ENCODE measurements at regions not wholly inside any gene's neighbourhood (a gene's known extent, or its start where the extent isn't known, plus 50 kb on each side); places are given as distances from the start of the nearest gene placed in this dataset.

GRCh38 chr18:45376193-45376592 lies 239.1 kb upstream of the SLC14A2 start:
- TF ChIP-seq USF2 (IDR thresholded peaks at IDR 0.05; ENCODE audit: low read depth, low read length) (no peak), MAZ (IDR thresholded peaks at IDR 0.05; ENCODE audit: borderline replicate concordance, low read depth, low read length) (no peak), CHD1 (IDR thresholded peaks at IDR 0.05; ENCODE audit: low read depth, low read length) (no peak)
- ChIA-PET POLR2A (ENCODE audit: unreplicated experiment) (no interaction called here), CTCF (no interaction called here)
- Histone ChIP-seq H3K23ac (ENCODE audit: low read depth, low read length) (no peak overlapping the region), H2BK5ac (ENCODE audit: low read depth, low read length, poor library complexity, severe bottlenecking) (no peak overlapping the region), H3K36me3 (ENCODE audit: control insufficient read depth, insufficient read depth, low read length) (no peaks in the 10 kb centered on the region), H3K79me1 (ENCODE audit: low read depth in 1 of 2, low read length in 2 of 2) (no peaks in the 10 kb centered on the region), H4K8ac (ENCODE audit: low read depth in 2 of 2, low read length in 2 of 2) (no peak overlapping the region), H2BK20ac (ENCODE audit: low read depth, low read length) (no peak overlapping the region), H4K91ac (ENCODE audit: insufficient read depth, low read depth, low read length) (no peak overlapping the region), H3K14ac (replicated peaks; ENCODE audit: low read depth, low read length) (no peak overlapping the region), H3K27me3 (ENCODE audit: control insufficient read depth, insufficient read depth, low read length) (no peaks in the 10 kb centered on the region), H2AFZ (replicated peaks; ENCODE audit: low read length, poor library complexity) (no peak overlapping the region), H3K4me1 (ENCODE audit: control insufficient read depth, insufficient read depth, low read length) (no peaks in the 10 kb centered on the region), H2BK120ac (ENCODE audit: low read depth, low read length) (no peak overlapping the region), H3K4ac (ENCODE audit: low read depth, low read length) (no peak overlapping the region), H2BK15ac (ENCODE audit: low read depth, low read length) (no peak overlapping the region), H3K9me3 (ENCODE audit: control insufficient read depth, insufficient read depth, low read length) (no peaks in the 10 kb centered on the region), H3K56ac (ENCODE audit: extremely low read depth, insufficient read depth, low read length) (no peak overlapping the region), H4K20me1 (ENCODE audit: insufficient read depth, low read length) (no peaks in the 10 kb centered on the region), H3K4me2 (ENCODE audit: low read depth, low read length) (no peak overlapping the region), H2AK9ac (replicated peaks; ENCODE audit: low read depth, low read length, poor library complexity) (no peak overlapping the region), H3K4me3 (ENCODE audit: insufficient read depth, low read depth, low read length) (no peak overlapping the region), H3K18ac (ENCODE audit: low read depth, low read length) (no peak overlapping the region), H2AK5ac (ENCODE audit: low read depth, low read length) (no peak overlapping the region), H3K9me1 (ENCODE audit: insufficient read depth, low read length) (no peaks in the 10 kb centered on the region), H3K27ac (ENCODE audit: insufficient read depth, low read length) (no peak overlapping the region), H3K9ac (ENCODE audit: low read depth, low read length) (no peak overlapping the region), H4K5ac (ENCODE audit: low read depth, low read length) (no peak overlapping the region)
- in situ Hi-C loops (cut with MboI; ENCODE audit: low sequenced_read_pairs): loop anchor here (25.0 kb wide), 1 partner anchor 1739 kb away; no protein-coding TSS in a partner anchor
- dilution Hi-C loops (cut with HindIII; ENCODE audit: low sequenced_read_pairs, unreplicated experiment): no loop called here
- WGBS, 2 experiments (ENCODE audit: extremely low coverage in 2 of 2, insufficient read length in 1 of 2): no CpG with 5 or more reads among the region's 2 CpGs
- ATAC-seq (ENCODE audit: low read depth) (no peak), DNase-seq (no peak)
- intact Hi-C loops (cut with micrococcal nuclease): no loop called here
- no TSS peak for BruUV-seq (replicated peaks)

Data from IMR-90 (cell line).